ENCODE measurements at regions not wholly inside any gene's neighbourhood (a gene's known extent, or its start where the extent isn't known, plus 50 kb on each side); places are given as distances from the start of the nearest gene placed in this dataset.

GRCh38 chr17:71905376-71906031 lies 215.3 kb upstream of the SOX9 start:
- DNase-seq: no peak

GRCh38 chr17:71909155-71909554 lies 211.7 kb upstream of the SOX9 start:
- no peak for DNase-seq

DNA sequence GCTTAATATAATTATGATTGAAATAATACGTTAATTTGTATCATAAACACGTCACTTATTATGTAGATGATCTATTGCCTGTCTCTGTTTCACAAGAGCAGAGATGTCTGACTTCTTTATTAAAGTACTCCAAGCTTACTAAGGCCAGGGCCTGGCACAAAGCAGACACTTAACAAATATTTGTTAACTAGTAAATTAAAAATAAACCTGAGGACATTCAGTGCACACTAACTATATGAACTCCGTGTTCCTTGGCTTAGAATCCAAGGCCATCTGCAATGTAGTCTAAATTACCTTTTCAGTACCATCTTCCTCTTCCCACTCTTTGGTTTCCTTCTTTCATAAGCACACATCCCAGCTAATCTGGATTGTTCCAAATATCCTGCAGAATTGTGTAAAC lies 210.8 kb upstream of the SOX9 start:
- no peak for DNase-seq

DNA sequence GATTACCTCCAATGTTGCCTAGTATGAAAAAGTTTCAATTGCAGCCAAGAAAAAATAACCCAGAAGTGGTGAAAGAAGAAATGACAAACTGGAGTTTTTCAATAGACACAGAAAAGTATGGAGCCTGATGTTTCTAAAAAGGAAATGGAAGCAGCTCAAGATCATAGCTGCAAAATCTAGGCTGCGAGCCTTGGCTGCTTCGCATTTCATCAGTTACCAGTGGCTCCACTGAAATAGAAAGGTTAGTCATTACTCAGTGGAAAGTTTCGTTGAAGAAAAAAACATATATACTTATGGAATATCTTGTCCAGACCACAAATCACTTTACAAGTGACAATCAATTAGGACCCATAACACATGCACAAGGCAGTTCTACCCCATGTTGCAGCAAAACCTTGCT lies 206.8 kb upstream of the SOX9 start:
- DNase-seq: no peak

- no peak for DNase-seq
Measured at GRCh38 chr17:71914812-71915211, 206.0 kb upstream of the SOX9 start.

GRCh38 chr17:71917715-71918114 lies 203.1 kb upstream of the SOX9 start:
- DNase-seq: no peak

- DNase-seq: no peak
Measured at GRCh38 chr17:71919186-71919585, 201.6 kb upstream of the SOX9 start.

DNA sequence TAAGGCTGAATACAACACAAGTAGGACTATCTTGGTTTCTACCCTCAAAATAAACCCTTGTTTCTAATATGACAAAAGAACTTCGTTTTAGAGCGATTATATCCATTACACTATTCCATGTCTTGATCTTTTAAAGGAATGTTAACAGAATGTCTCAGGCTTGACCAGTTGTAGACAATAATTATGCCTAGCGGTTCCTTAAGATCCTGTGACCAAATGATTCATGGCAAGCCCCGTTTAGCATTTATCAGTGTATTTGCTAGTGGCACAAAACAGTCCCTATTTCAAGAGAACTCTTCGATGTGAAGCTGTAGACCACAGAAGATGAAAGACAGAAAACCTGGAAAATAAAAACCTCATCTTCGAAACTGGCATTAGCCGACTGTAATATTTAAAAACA lies 200.9 kb upstream of the SOX9 start:
- no peak for DNase-seq

GRCh38 chr17:71921796-71922195 lies 199.0 kb upstream of the SOX9 start:
- no peak for DNase-seq

GRCh38 chr17:71922439-71922838 lies 198.4 kb upstream of the SOX9 start:
- DNase-seq: peak; percentile 87

GRCh38 chr17:71926746-71927398 lies 193.9 kb upstream of the SOX9 start:
- no peak for DNase-seq

DNA sequence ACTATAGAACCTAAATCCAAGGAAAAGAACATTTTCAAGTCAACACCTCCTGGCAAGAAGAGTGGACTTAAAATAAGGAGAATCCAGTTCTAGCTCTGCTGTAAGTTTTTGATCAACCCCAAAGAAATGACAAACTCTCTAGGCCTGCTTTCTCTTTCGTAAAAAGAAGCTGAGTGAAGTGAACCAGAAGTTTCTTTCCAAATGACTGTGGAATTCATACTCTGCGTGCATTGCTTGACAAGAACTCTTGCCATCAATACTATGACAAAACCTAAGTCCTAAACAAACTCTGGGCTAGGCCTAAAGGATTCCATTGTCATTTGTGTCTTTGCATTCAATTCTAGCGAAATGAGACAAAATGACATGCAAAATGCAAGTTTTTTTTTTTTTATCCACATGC lies 187.5 kb upstream of the SOX9 start:
- no peak for DNase-seq

GRCh38 chr17:71934520-71934919 lies 186.3 kb upstream of the SOX9 start:
- DNase-seq: no peak

DNA sequence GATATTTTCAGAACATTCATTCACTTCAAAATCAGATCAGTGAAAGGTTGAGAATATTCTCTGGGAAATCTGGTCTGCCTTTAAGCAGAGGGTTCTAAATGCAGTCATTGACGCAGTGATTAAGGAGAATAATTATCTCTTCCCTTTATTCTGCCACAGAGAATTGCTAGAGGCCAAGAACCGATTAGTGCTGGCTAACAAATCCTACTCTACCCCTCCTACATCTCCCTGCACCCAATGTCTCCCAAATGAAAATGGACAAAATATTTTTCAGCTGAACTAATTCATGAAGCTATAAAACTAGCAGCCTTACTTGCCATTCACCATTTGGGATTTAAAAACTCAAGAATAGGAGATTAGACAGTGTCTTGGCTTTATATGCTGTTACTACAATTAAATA lies 185.5 kb upstream of the SOX9 start:
- DNase-seq: no peak

DNA sequence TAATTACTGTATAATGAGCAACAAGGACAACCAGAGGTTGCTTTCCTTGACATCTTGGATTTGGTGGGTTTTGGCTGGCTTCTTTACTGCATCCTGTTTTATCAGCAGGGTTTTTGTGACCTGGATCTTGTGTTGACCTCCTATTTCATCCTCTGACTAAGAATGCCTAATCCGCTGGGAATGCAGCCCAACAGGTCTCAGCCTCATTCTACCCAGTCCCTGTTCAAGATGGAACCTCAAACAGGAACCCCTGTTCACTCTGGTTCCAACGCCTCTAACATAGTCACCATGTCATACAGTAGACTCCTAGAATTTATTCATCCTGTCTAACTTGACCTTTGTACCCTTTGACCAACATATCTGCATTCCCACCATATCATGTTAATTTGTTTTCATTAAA lies 183.8 kb upstream of the SOX9 start:
- DNase-seq: no peak

GRCh38 chr17:71937914-71938313 lies 182.9 kb upstream of the SOX9 start:
- DNase-seq: peak; percentile 73

DNA sequence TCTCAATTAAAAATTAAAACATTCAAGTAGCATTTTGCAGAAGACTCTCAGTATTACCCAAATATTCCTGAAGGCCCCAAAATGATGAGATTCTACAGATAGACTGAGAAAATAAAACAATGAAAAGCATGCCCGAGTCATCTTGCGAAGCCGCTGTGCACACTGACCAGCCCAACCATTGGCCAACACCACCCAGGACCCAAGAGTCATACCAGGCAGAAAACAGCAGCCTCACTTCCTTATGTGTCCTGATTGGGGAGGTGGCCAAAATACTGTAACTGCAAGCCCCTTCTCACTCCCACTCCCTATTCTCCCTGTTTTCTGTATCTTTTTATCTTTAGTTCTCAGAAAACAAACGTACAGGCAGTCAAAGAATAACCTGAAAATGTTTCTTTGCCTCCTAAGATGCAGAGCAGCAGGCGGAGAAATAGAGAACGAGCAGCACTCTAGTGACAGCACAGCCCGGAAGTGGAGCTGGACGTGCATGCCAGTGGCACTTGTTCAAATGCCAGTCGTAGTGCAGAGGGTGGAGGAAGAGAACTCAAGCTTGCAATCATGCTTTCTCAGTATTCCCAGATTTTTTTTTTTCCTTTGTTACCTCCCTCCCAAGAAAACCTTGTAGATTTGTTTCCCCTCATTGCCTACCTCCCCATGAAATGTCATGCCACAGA lies 182.3 kb upstream of the SOX9 start:
- DNase-seq: no peak

- DNase-seq: no peak
Measured at GRCh38 chr17:71941920-71942319, 178.9 kb upstream of the SOX9 start.

DNA sequence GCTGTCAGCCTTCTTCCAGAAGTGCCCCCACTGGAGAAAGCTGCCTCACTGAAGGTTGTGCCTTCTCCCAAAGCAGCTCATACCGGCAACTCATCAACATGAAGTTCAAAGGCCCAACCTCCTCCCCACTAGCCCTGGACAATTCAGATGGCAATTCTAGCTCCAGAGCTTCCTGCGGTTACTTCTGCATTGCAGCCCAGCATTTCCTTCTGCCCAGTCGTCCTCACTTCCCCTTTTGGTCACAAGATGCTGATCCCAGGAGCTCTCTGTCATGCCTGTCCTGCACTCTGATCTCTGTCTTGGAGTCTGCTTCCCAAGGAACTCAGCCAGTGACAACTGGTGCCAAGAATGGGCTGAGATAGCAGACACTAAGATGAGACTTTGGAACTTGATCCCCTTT lies 178.2 kb upstream of the SOX9 start:
- no peak for DNase-seq

DNA sequence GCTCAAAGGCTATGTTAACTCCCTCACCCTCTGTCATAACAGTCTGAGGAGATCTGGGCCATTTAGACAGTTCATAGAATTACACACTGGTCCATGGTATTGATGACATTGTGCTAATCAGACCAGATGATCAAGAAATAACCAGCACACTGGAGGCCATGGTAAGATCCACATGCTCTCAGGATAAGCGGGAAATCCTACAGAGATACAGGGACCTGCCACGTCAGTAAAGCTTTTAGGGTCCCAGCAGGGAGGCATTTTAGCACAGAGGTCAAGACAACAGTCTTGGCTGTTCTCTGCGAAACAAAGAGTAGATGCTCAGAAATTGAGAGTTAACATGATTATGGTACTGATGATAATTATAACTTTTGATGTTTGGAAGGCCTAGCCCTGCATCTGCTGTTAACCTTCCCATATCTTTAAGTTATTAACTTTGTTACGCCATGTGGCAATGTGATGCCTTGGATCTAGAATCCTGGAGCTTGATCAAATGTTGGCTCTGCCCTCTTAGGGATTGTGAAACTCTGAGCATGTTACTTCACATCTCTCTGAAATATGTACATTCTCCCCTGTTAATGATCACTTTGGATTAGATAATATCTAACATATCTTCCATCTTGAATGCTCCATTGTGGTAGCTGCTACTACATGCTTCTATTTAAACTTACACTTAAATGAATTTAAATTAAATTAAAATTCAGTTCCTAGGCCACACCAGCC lies 172.0 kb upstream of the SOX9 start:
- DNase-seq: no peak

DNA sequence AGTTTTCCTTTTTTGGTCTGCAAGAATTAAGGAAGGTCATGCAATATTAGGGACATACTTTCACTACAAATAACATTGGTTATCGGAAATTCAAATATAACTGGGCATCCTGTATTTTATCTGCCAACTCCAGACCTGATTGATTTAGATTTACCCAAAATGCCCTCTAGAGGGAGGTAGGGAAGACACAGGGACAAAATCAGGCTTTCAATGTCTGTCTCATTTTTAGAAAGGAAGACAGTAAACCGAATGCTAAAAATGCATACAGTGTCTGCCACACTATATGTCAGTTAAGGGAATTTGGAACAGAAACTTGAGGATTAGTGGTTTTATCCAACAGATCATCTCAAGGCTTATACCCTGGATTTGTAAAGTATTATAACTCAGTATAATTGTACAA lies 161.7 kb upstream of the SOX9 start:
- no peak for DNase-seq

DNA sequence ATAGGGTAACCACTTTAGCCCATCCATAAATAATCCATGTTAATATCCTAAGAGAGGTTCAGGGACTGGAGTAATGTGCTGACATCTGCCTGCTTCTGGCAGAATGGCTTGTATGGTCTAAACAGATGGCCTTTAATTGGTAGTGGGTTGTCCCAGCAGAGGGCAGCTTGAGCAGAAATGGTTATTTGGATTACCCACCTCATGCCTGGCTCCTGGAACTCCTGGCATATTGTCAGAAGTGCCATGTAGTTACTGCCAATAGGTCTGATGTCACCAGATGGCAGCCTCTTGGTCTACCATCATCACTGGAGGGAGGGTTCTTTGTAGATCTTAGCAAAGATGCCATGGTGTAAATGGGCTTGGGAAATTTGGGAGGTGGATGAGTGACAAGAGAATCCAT lies 157.5 kb upstream of the SOX9 start:
- no peak for DNase-seq

DNA sequence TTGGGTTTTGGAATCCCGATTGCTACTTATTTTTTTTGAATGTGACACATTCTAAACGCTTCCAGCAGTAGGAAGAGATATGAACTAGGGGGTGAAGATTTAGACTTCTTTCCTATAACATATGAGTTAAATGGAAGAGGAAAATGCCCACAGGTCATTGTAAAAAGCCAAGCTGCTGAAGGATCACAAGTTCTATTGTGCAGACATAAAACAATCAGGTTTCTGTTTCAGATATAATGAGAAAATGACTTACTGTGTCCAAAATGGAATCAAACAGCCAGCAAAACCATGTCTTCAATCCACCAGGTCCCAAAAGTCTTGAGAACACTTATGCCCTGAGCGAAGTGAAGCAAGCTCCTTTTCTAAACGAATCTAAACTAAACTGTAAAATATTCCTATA lies 157.0 kb upstream of the SOX9 start:
- no peak for DNase-seq

DNA sequence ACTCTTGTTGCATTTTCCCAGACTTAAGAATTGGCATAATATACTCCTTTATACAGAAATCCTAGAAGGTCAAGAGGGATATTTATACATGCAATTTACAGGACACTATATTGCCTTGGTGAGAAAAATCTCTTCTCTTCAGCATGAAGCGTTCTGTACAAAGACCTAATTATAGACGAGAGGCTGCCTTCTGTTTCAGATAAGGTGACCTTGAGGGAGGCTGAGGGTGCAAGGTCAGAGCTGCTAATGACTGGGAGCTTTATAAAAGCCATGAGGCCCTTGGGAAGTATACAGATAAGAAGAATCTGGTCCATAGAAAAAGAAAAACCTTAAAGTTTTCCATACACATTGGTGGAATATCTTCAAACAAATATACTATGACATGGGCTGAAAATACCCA lies 156.3 kb upstream of the SOX9 start:
- no peak for DNase-seq
